Femur (tissue), 1 donor: ENCODE measurements at regions not wholly inside any gene's neighbourhood (a gene's known extent, or its start where the extent isn't known, plus 50 kb on each side); places are given as distances from the start of the nearest gene placed in this dataset.
"Not testable (repeated sequence)": the region's sequence is repeated elsewhere in the genome, so short reads cannot be mapped to it uniquely, and the experiment has no call there.

ENCODE experiments used
- DNase-seq: peaks from one replicate; pipeline ENCODE4 v3.0.0-alpha.2; 2017

- not testable (repeated sequence) for DNase-seq
Measured at GRCh38 chr2:110394769-110395168, 77.8 kb downstream of the LIMS4 start.

GRCh38 chr2:110392366-110392765 is 80.2 kb downstream of the LIMS4 start:
- DNase-seq, result not testable (repeated sequence)

GRCh38 chr2:110391035-110391418 is 81.6 kb downstream of the LIMS4 start:
- DNase-seq, result not testable (repeated sequence)

- peak; percentile 1 for DNase-seq
Measured at GRCh38 chr2:110390351-110391034, 82.1 kb downstream of the LIMS4 start.

GRCh38 chr2:110387044-110387443 is 85.6 kb downstream of the LIMS4 start:
- not testable (repeated sequence) for DNase-seq

GRCh38 chr2:110386546-110386945 is 86.1 kb downstream of the LIMS4 start:
- not testable (repeated sequence) for DNase-seq

GRCh38 chr2:110384736-110385119 is 87.9 kb downstream of the LIMS4 start:
- DNase-seq, result not testable (repeated sequence)

- not testable (repeated sequence) for DNase-seq
Measured at GRCh38 chr2:110384109-110384735, 88.4 kb downstream of the LIMS4 start.

- DNase-seq, result not testable (repeated sequence)
Measured at GRCh38 chr2:110383163-110384048, 89.2 kb downstream of the LIMS4 start.

- DNase-seq, result not testable (repeated sequence)
Measured at GRCh38 chr2:110373519-110373918, 99.1 kb downstream of the LIMS4 start.

GRCh38 chr2:110371633-110372032 is 101.0 kb downstream of the LIMS4 start:
- not testable (repeated sequence) for DNase-seq

- DNase-seq, result not testable (repeated sequence)
Measured at GRCh38 chr2:110357616-110358015, 115.0 kb downstream of the LIMS4 start.

- not testable (repeated sequence) for DNase-seq
Measured at GRCh38 chr2:110354294-110355018, 118.2 kb downstream of the LIMS4 start.

- not testable (repeated sequence) for DNase-seq
Measured at GRCh38 chr2:110350718-110351117, 121.9 kb downstream of the LIMS4 start.

GRCh38 chr2:110348902-110349301 is 123.7 kb downstream of the LIMS4 start:
- not testable (repeated sequence) for DNase-seq

- DNase-seq, result not testable (repeated sequence)
Measured at GRCh38 chr2:110344405-110345035, 128.1 kb downstream of the LIMS4 start.

- not testable (repeated sequence) for DNase-seq
Measured at GRCh38 chr2:110342077-110342476, 129.7 kb upstream of the MTLN start.

GRCh38 chr2:110339126-110339525 is 126.8 kb upstream of the MTLN start:
- DNase-seq, result not testable (repeated sequence)

- DNase-seq, result peak; percentile 3
Measured at GRCh38 chr2:110338277-110339003, 126.1 kb upstream of the MTLN start.

GRCh38 chr2:110336071-110336470 is 123.7 kb upstream of the MTLN start:
- DNase-seq, result not testable (repeated sequence)

- not testable (repeated sequence) for DNase-seq
Measured at GRCh38 chr2:110335415-110336049, 123.2 kb upstream of the MTLN start.
